HepG2 (cell line): ENCODE measurements at regions not wholly inside any gene's neighbourhood (a gene's known extent, or its start where the extent isn't known, plus 50 kb on each side); places are given as distances from the start of the nearest gene placed in this dataset.

Experiments
- ARID2 ChIP-seq: sonication (generic); formaldehyde crosslinking; IDR thresholded peaks from 2 replicates; pipeline ENCODE4 v1.8.1; 2022; ENCODE audit warnings: mild to moderate bottlenecking, missing genetic modification reagents, borderline replicate concordance
- FOXJ3 ChIP-seq: sonication (generic); formaldehyde crosslinking; IDR thresholded peaks from 2 replicates; pipeline ENCODE4 v1.4.0; 2020; ENCODE audit warnings: missing genetic modification reagents, mild to moderate bottlenecking, borderline replicate concordance
- GTF2F1 ChIP-seq: fragments of 150-350 bp; IDR thresholded peaks from 2 replicates; pipeline ENCODE4 v1.6.1; 2014; ENCODE audit warnings: low read length
- KDM5A ChIP-seq: fragments of 200-600 bp; sonication (generic); IDR thresholded peaks from 2 replicates; pipeline ENCODE4 v1.7.0; 2018; ENCODE audit warnings: antibody characterized with exemption, mild to moderate bottlenecking, low read length, borderline replicate concordance
- RAD21 ChIP-seq: fragments of 450-650 bp; formaldehyde crosslinking; IDR thresholded peaks from 2 replicates; pipeline ENCODE4 v1.5.0; 2020; ENCODE audit warnings: mild to moderate bottlenecking
- RELA ChIP-seq: sonication (generic); formaldehyde crosslinking; IDR thresholded peaks from 2 replicates; pipeline ENCODE4 v1.4.0; 2020; ENCODE audit warnings: missing genetic modification reagents
- SOX13 ChIP-seq, 3 experiments: fragments of 450-650 bp in 1 of 3; sonication (generic) in 1 of 3; formaldehyde crosslinking in 1 of 3; IDR thresholded peaks in 2 of 3; conservative IDR thresholded peaks in 1 of 3; 2 replicates each; pipeline versions ENCODE4 v1.5.0 to v1.6.1; 2016 to 2020; ENCODE audit warnings: antibody characterized with exemption in 1 of 3, mild to moderate bottlenecking in 1 of 3, missing compliant biosample characterization in 1 of 3, missing genetic modification reagents in 1 of 3, moderate library complexity in 1 of 3
- UBTF ChIP-seq: sonication (generic); formaldehyde crosslinking; IDR thresholded peaks from 2 replicates; pipeline ENCODE4 v1.4.0; 2020; ENCODE audit warnings: mild to moderate bottlenecking, missing genetic modification reagents
- ZFP1 ChIP-seq: IDR thresholded peaks from 2 replicates; pipeline ENCODE4 v1.6.1; 2016
- ZNF749 ChIP-seq: sonication (generic); formaldehyde crosslinking; IDR thresholded peaks from 2 replicates; pipeline ENCODE4 v1.8.0; 2022; ENCODE audit warnings: mild to moderate bottlenecking, missing genetic modification reagents, moderate library complexity, borderline replicate concordance
- TF ChIP-seq, protein P1 (sequence below): sonication (generic); formaldehyde crosslinking; IDR thresholded peaks from 2 replicates; pipeline ENCODE4 v1.5.0; 2020; ENCODE audit warnings: mild to moderate bottlenecking, missing genetic modification reagents, borderline replicate concordance
- TF ChIP-seq, protein P2 (sequence below): sonication (generic); formaldehyde crosslinking; IDR thresholded peaks from 2 replicates; pipeline ENCODE4 v1.4.0; 2020; ENCODE audit warnings: mild to moderate bottlenecking, missing genetic modification reagents

- TF ChIP-seq GTF2F1 (no peak), ZFP1 (CRISPR knock-in tag) (no peak), UBTF (CRISPR knock-in tag) (no peak), RAD21 (CRISPR knock-in tag) (no peak), FOXJ3 (no peak), ZNF749 (CRISPR knock-in tag) (no peak), KDM5A (no peak), RELA (no peak), SOX13 (IDR thresholded peaks at IDR 0.05) (no peak), SOX13 (CRISPR knock-in tag; conservative IDR thresholded peaks at IDR 0.05 in 1 of 2, IDR thresholded peaks at IDR 0.05 in 1 of 2) (no peak), ARID2 (no peak)
- TF ChIP-seq, protein P1, sequence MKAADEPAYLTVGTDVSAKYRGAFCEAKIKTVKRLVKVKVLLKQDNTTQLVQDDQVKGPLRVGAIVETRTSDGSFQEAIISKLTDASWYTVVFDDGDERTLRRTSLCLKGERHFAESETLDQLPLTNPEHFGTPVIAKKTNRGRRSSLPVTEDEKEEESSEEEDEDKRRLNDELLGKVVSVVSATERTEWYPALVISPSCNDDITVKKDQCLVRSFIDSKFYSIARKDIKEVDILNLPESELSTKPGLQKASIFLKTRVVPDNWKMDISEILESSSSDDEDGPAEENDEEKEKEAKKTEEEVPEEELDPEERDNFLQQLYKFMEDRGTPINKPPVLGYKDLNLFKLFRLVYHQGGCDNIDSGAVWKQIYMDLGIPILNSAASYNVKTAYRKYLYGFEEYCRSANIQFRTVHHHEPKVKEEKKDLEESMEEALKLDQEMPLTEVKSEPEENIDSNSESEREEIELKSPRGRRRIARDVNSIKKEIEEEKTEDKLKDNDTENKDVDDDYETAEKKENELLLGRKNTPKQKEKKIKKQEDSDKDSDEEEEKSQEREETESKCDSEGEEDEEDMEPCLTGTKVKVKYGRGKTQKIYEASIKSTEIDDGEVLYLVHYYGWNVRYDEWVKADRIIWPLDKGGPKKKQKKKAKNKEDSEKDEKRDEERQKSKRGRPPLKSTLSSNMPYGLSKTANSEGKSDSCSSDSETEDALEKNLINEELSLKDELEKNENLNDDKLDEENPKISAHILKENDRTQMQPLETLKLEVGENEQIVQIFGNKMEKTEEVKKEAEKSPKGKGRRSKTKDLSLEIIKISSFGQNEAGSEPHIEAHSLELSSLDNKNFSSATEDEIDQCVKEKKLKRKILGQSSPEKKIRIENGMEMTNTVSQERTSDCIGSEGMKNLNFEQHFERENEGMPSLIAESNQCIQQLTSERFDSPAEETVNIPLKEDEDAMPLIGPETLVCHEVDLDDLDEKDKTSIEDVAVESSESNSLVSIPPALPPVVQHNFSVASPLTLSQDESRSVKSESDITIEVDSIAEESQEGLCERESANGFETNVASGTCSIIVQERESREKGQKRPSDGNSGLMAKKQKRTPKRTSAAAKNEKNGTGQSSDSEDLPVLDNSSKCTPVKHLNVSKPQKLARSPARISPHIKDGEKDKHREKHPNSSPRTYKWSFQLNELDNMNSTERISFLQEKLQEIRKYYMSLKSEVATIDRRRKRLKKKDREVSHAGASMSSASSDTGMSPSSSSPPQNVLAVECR: no peak
- TF ChIP-seq, protein P2, sequence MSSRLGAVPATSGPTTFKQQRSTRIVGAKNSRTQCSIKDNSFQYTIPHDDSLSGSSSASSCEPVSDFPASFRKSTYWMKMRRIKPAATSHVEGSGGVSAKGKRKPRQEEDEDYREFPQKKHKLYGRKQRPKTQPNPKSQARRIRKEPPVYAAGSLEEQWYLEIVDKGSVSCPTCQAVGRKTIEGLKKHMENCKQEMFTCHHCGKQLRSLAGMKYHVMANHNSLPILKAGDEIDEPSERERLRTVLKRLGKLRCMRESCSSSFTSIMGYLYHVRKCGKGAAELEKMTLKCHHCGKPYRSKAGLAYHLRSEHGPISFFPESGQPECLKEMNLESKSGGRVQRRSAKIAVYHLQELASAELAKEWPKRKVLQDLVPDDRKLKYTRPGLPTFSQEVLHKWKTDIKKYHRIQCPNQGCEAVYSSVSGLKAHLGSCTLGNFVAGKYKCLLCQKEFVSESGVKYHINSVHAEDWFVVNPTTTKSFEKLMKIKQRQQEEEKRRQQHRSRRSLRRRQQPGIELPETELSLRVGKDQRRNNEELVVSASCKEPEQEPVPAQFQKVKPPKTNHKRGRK (CRISPR knock-in tag): no peak
These were observed 199.9 kb upstream of the IGF1 start for GRCh38 chr12:102680304-102680703.
